ENCODE measurements at regions not wholly inside any gene's neighbourhood (a gene's known extent, or its start where the extent isn't known, plus 50 kb on each side); places are given as distances from the start of the nearest gene placed in this dataset.

GRCh38 chr12:86421333-86421732 is 165.1 kb upstream of the MGAT4C start:
- no peak for TF ChIP-seq CTCF (IDR thresholded peaks at IDR 0.05)
- TF ChIP-seq EZH2 (IDR thresholded peaks at IDR 0.05; ENCODE audit: borderline replicate concordance, insufficient read depth, low read depth, low read length, poor library complexity, severe bottlenecking): no peak

Measured in B cell (primary cell).